OCI-LY1 (cell line): ENCODE measurements at regions not wholly inside any gene's neighbourhood (a gene's known extent, or its start where the extent isn't known, plus 50 kb on each side); places are given as distances from the start of the nearest gene placed in this dataset.

Experiments
- EZH2 ChIP-seq: fragments of 200-600 bp; sonication (generic), shearing (Covaris generic); IDR thresholded peaks from 2 replicates; pipeline ENCODE4 v1.8.0; 2017; ENCODE audit warnings: borderline replicate concordance, mixed run types, mild to moderate bottlenecking, antibody characterized with exemption, low read length, moderate library complexity, mixed read lengths
- TF ChIP-seq, protein P1 (sequence below): fragments of 200-600 bp; sonication (generic), shearing (Covaris generic); IDR thresholded peaks from 2 replicates; pipeline ENCODE4 v1.5.1; 2017; ENCODE audit warnings: mild to moderate bottlenecking, antibody characterized with exemption, low read length, moderate library complexity, mixed read lengths

DNA sequence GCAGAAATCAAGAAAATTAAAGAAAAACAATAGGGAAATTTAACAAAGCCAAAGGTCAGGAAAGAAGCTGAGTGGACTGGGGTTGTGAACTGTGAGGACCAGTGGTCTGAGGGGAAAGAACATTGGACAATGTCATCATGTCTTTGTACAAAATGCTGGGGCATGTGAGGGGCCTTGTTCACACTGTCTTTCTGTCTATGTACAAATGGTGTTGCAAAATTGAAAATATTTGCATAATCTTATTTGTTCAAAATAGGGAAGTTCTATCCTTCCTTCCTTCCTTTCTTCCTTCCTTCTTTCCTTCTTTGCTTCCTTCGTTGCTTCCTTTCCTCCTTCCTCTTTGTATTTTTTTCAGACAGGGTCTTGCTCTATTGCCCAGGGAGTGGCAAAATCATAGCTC lies 79.2 kb upstream of the SCEL start:
- TF ChIP-seq, protein P1, sequence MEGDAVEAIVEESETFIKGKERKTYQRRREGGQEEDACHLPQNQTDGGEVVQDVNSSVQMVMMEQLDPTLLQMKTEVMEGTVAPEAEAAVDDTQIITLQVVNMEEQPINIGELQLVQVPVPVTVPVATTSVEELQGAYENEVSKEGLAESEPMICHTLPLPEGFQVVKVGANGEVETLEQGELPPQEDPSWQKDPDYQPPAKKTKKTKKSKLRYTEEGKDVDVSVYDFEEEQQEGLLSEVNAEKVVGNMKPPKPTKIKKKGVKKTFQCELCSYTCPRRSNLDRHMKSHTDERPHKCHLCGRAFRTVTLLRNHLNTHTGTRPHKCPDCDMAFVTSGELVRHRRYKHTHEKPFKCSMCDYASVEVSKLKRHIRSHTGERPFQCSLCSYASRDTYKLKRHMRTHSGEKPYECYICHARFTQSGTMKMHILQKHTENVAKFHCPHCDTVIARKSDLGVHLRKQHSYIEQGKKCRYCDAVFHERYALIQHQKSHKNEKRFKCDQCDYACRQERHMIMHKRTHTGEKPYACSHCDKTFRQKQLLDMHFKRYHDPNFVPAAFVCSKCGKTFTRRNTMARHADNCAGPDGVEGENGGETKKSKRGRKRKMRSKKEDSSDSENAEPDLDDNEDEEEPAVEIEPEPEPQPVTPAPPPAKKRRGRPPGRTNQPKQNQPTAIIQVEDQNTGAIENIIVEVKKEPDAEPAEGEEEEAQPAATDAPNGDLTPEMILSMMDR: no peak
- TF ChIP-seq EZH2: no peak
